ENCODE measurements at regions not wholly inside any gene's neighbourhood (a gene's known extent, or its start where the extent isn't known, plus 50 kb on each side); places are given as distances from the start of the nearest gene placed in this dataset.

GRCh38 chr11:113553235-113553634 lies 78.0 kb upstream of the DRD2 start:
- intact Hi-C loops (cut with DNase I), result no loop called here
- Histone ChIP-seq H3K36me3 (no peaks in the 10 kb centered on the region), H3K27me3 (replicated peaks; ENCODE audit: insufficient read depth) (no peaks in the 10 kb centered on the region), H3K4me3 (no peak overlapping the region), H3K27ac (no peak overlapping the region), H3K4me1 (replicated peaks) (no peaks in the 10 kb centered on the region), H3K9me3 (no peaks in the 10 kb centered on the region)
- 37% methylated on average over 8 of the region's 8 CpGs for WGBS
- no peak for DNase-seq (ENCODE audit: low spot score)
- TF ChIP-seq POLR2AphosphoS5 (IDR thresholded peaks at IDR 0.05), result no peak
- TF ChIP-seq, protein P1, sequence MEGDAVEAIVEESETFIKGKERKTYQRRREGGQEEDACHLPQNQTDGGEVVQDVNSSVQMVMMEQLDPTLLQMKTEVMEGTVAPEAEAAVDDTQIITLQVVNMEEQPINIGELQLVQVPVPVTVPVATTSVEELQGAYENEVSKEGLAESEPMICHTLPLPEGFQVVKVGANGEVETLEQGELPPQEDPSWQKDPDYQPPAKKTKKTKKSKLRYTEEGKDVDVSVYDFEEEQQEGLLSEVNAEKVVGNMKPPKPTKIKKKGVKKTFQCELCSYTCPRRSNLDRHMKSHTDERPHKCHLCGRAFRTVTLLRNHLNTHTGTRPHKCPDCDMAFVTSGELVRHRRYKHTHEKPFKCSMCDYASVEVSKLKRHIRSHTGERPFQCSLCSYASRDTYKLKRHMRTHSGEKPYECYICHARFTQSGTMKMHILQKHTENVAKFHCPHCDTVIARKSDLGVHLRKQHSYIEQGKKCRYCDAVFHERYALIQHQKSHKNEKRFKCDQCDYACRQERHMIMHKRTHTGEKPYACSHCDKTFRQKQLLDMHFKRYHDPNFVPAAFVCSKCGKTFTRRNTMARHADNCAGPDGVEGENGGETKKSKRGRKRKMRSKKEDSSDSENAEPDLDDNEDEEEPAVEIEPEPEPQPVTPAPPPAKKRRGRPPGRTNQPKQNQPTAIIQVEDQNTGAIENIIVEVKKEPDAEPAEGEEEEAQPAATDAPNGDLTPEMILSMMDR (IDR thresholded peaks at IDR 0.05), result no peak

DNA sequence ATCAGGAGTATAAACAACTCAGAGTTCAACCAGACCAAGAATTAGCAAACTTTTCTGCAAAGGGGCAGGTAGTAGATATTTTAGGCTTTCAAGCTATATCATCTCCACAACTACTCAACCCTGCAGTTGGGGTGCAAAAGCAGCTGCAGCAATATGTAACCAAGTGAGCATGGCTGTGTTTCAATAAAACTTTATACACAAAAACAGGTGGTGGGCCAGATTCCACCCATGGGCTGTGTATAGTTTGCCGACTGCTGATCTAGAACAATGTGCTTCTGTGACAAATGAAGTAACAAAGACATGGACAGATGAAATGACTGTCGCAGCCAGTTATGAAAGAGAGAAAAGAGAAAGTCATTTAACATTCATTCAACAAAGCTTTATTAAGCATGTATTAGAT lies 77.1 kb upstream of the DRD2 start:
- WGBS, result 88% methylated on average over 2 of the region's 2 CpGs
- Histone ChIP-seq H3K27ac (no peak overlapping the region), H3K9me3 (no peaks in the 10 kb centered on the region), H3K36me3 (no peaks in the 10 kb centered on the region), H3K4me3 (no peak overlapping the region), H3K4me1 (replicated peaks) (no peaks in the 10 kb centered on the region), H3K27me3 (replicated peaks; ENCODE audit: insufficient read depth) (no peaks in the 10 kb centered on the region)
- intact Hi-C loops (cut with DNase I), result no loop called here
- DNase-seq (ENCODE audit: low spot score), result no peak
- TF ChIP-seq POLR2A (IDR thresholded peaks at IDR 0.05) (no peak), POLR2AphosphoS5 (IDR thresholded peaks at IDR 0.05) (no peak)
- TF ChIP-seq, protein P1 (IDR thresholded peaks at IDR 0.05), result no peak

GRCh38 chr11:113551645-113552044 lies 76.4 kb upstream of the DRD2 start:
- TF ChIP-seq POLR2A (IDR thresholded peaks at IDR 0.05) (no peak), POLR2AphosphoS5 (IDR thresholded peaks at IDR 0.05) (no peak)
- TF ChIP-seq, protein P1 (IDR thresholded peaks at IDR 0.05), result no peak
- DNase-seq (ENCODE audit: low spot score), result no peak
- H3K36me3 ChIP-seq, result no peaks in the 10 kb centered on the region
- no peak overlapping the region for H3K4me3 ChIP-seq
- no peak overlapping the region for H3K27ac ChIP-seq
- WGBS, result 87% methylated on average over 4 of the region's 4 CpGs
- no peaks in the 10 kb centered on the region for H3K27me3 ChIP-seq (replicated peaks; ENCODE audit: insufficient read depth)
- no peaks in the 10 kb centered on the region for H3K9me3 ChIP-seq
- intact Hi-C loops (cut with DNase I), result no loop called here
- no peaks in the 10 kb centered on the region for H3K4me1 ChIP-seq (replicated peaks)

- no peak for DNase-seq (ENCODE audit: low spot score)
- TF ChIP-seq POLR2A (IDR thresholded peaks at IDR 0.05) (no peak), POLR2AphosphoS5 (IDR thresholded peaks at IDR 0.05) (no peak)
- TF ChIP-seq, protein P1 (IDR thresholded peaks at IDR 0.05), result no peak
- no peaks in the 10 kb centered on the region for H3K9me3 ChIP-seq
- WGBS, result 83% methylated on average over 6 of the region's 6 CpGs
- no peaks in the 10 kb centered on the region for H3K27me3 ChIP-seq (replicated peaks; ENCODE audit: insufficient read depth)
- H3K36me3 ChIP-seq, result no peaks in the 10 kb centered on the region
- H3K27ac ChIP-seq, result no peak overlapping the region
- no peak overlapping the region for H3K4me3 ChIP-seq
- no peaks in the 10 kb centered on the region for H3K4me1 ChIP-seq (replicated peaks)
- intact Hi-C loops (cut with DNase I), result no loop called here
Observed at GRCh38 chr11:113549611-113550578, 74.7 kb upstream of the DRD2 start.

- 72% methylated on average over 3 of the region's 3 CpGs for WGBS
- no peak overlapping the region for H3K27ac ChIP-seq
- no peak overlapping the region for H3K4me3 ChIP-seq
- no peaks in the 10 kb centered on the region for H3K4me1 ChIP-seq (replicated peaks)
- H3K9me3 ChIP-seq, result no peaks in the 10 kb centered on the region
- H3K36me3 ChIP-seq, result no peaks in the 10 kb centered on the region
- TF ChIP-seq POLR2AphosphoS5 (IDR thresholded peaks at IDR 0.05) (no peak), POLR2A (IDR thresholded peaks at IDR 0.05) (no peak)
- TF ChIP-seq, protein P1 (IDR thresholded peaks at IDR 0.05), result no peak
- no peaks in the 10 kb centered on the region for H3K27me3 ChIP-seq (replicated peaks; ENCODE audit: insufficient read depth)
- no peak for DNase-seq (ENCODE audit: low spot score)
- intact Hi-C loops (cut with DNase I), result no loop called here
Observed at GRCh38 chr11:113549061-113549460, 73.9 kb upstream of the DRD2 start.
